Kidney (tissue), 13 donors: ENCODE measurements at regions not wholly inside any gene's neighbourhood (a gene's known extent, or its start where the extent isn't known, plus 50 kb on each side); places are given as distances from the start of the nearest gene placed in this dataset.

Source experiments
- DNase-seq, 5 donors: peaks; one replicate each; pipeline ENCODE4 v3.0.0-alpha.2; 2013 to 2020
- FAIRE-seq: peaks from 2 replicates; lab custom pipeline; 2012; peaks lifted over from hg19 to GRCh38; lab: Jason Lieb, UNC
- H3K27ac ChIP-seq, 2 donors: one replicate each; pipeline ENCODE4 v1.7.0; 2013; ENCODE audit warnings: low read depth in 2 of 2, low read length in 2 of 2, inconsistent platforms in 1 of 2
- H3K27me3 ChIP-seq: one replicate; pipeline ENCODE4 v1.7.1; 2013; ENCODE audit warnings: low read length, inconsistent platforms; ENCODE audit not compliant: control insufficient read depth, insufficient read depth
- H3K36me3 ChIP-seq, 3 donors: one replicate each; pipeline versions ENCODE4 v1.7.0 to v1.7.1; 2013; ENCODE audit warnings: low read length in 3 of 3, control low read depth in 1 of 3, inconsistent platforms in 1 of 3; ENCODE audit not compliant: insufficient read depth in 3 of 3, control insufficient read depth in 2 of 3
- H3K4me1 ChIP-seq, 3 donors: one replicate each; pipeline versions ENCODE4 v1.7.0 to v1.7.1; 2013; ENCODE audit warnings: low read length in 3 of 3, inconsistent platforms in 1 of 3, low read depth in 1 of 3; ENCODE audit not compliant: control insufficient read depth in 2 of 3, insufficient read depth in 2 of 3
- H3K4me3 ChIP-seq, 3 donors: one replicate each; pipeline versions ENCODE4 v1.7.0 to v1.8.1; 2013; ENCODE audit warnings: low read length in 3 of 3, control low read depth in 1 of 3, inconsistent platforms in 1 of 3
- H3K9ac ChIP-seq, 3 donors: one replicate each; pipeline versions ENCODE4 v1.7.0 to v1.7.1; 2013; ENCODE audit warnings: low read length in 3 of 3, control low read depth in 1 of 3, inconsistent platforms in 1 of 3
- H3K9me3 ChIP-seq, 3 donors: one replicate each; pipeline versions ENCODE4 v1.7.0 to v1.7.1; 2013; ENCODE audit warnings: low read length in 3 of 3, control low read depth in 1 of 3, inconsistent platforms in 1 of 3; ENCODE audit not compliant: control insufficient read depth in 2 of 3, insufficient read depth in 1 of 3
- CTCF ChIP-seq: IDR thresholded peaks from 3 replicates; pipeline ENCODE4 v1.5.1; 2012; ENCODE audit warnings: mild to moderate bottlenecking, moderate library complexity, borderline replicate concordance; ENCODE audit not compliant: insufficient read depth; ENCODE audit errors: extremely low read depth
- intact Hi-C: fragments of 100-400 bp; cut with DNase I; formaldehyde crosslinking; loops from one replicate; pipeline ENCODE4 v1.11.1; 2022
- donor health status: control.
- donor health status: control.
- donor health status: control.
- donor health status: control.
- donor health status: control.
- donor health status: DM: yes; HTN: yes; CAD: no.
- donor health status: Normal renal cell carcinoma (clear cell type).

GRCh38 chr6:37106051-37106363 is 63.9 kb upstream of the PIM1 start:
- intact Hi-C loops, result no loop called here
- H3K9me3 ChIP-seq, result no peaks in the 10 kb centered on the region
- no peak for FAIRE-seq
- peaks cover 9 to 40% (median 31%) of the 10 kb centered on the region in 3 donors for H3K4me1 ChIP-seq
- H3K36me3 ChIP-seq, result no peaks in the 10 kb centered on the region
- no peak overlapping the region for H3K4me3 ChIP-seq
- no peak overlapping the region for H3K27ac ChIP-seq
- DNase-seq, result no peak
- H3K27me3 ChIP-seq, result no peaks in the 10 kb centered on the region
- H3K9ac ChIP-seq, result no peak overlapping the region
- no peak for TF ChIP-seq CTCF

GRCh38 chr6:37106554-37106953 is 63.4 kb upstream of the PIM1 start:
- intact Hi-C loops, result no loop called here
- FAIRE-seq (no peak), DNase-seq (no peak)
- TF ChIP-seq CTCF, result no peak
- no peaks in the 10 kb centered on the region for H3K27me3 ChIP-seq
- H3K9ac ChIP-seq, result no peak overlapping the region
- H3K4me3 ChIP-seq, result no peak overlapping the region
- H3K4me1 ChIP-seq, result peaks cover 9 to 40% (median 31%) of the 10 kb centered on the region in 3 donors
- no peaks in the 10 kb centered on the region for H3K9me3 ChIP-seq
- no peaks in the 10 kb centered on the region for H3K36me3 ChIP-seq
- peak overlapping the region in 1 of 2 donors; percentile 41 for H3K27ac ChIP-seq

- DNase-seq (no peak), FAIRE-seq (no peak)
- Histone ChIP-seq H3K4me1 (peaks cover 9 to 38% (median 29%) of the 10 kb centered on the region in 3 donors), H3K27ac (peak overlapping the region in 1 of 2 donors; percentile 48), H3K9ac (no peak overlapping the region), H3K9me3 (no peaks in the 10 kb centered on the region), H3K36me3 (no peaks in the 10 kb centered on the region), H3K4me3 (no peak overlapping the region), H3K27me3 (no peaks in the 10 kb centered on the region)
- intact Hi-C loops, result no loop called here
- TF ChIP-seq CTCF, result no peak
Observed at GRCh38 chr6:37106982-37107491, 62.9 kb upstream of the PIM1 start.

- H3K27me3 ChIP-seq, result no peaks in the 10 kb centered on the region
- DNase-seq (no peak), FAIRE-seq (no peak)
- no peak for TF ChIP-seq CTCF
- H3K9ac ChIP-seq, result peak overlapping the region in 1 of 3 donors; percentile 0
- H3K4me1 ChIP-seq, result peaks cover 9 to 14% (median 12%) of the 10 kb centered on the region in 3 donors
- H3K27ac ChIP-seq, result peak overlapping the region; percentile 61 to 72
- no peaks in the 10 kb centered on the region for H3K36me3 ChIP-seq
- no peak overlapping the region for H3K4me3 ChIP-seq
- intact Hi-C loops, result no loop called here
- no peaks in the 10 kb centered on the region for H3K9me3 ChIP-seq
Observed at GRCh38 chr6:37109714-37110499, 60.0 kb upstream of the PIM1 start.
